A204.1 (cell line): ENCODE measurements at regions not wholly inside any gene's neighbourhood (a gene's known extent, or its start where the extent isn't known, plus 50 kb on each side); places are given as distances from the start of the nearest gene placed in this dataset.

Experiments used
- FAIRE-seq: peaks from 2 replicates; lab custom pipeline; 2012; peaks lifted over from hg19 to GRCh38; lab: Jason Lieb, UNC

DNA sequence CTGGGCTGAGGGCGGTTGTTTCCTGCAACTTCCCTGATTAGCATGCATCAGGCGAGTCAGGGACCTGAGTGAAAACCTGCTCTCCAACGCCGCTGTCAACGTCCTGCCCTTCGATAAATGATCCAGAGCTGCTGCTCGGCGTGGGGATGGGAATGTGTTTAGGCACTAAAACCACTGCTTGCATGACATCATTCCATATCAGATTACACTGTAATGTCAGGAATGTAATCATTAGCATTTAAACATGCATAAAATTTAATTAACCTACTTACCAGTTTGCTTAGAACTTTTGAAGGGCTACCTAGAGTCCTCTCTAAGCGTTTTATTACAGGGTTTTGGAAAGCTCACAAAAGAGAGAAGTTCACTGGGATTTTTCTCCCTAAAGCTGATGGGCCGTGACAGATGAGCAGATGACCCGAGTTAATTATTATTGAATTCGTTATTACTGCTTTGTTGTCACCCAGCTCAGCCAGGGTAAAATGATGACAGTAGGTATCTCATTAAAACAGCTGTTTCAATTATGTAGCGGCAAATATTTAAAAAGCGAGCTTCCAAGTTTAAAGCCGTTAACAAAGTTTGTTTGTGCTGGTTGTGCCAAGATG, 685.6 kb upstream of the SALL3 start:
- no peak for FAIRE-seq

- no peak for FAIRE-seq
Observed at GRCh38 chr18:78295262-78295661, 684.4 kb upstream of the SALL3 start.

DNA sequence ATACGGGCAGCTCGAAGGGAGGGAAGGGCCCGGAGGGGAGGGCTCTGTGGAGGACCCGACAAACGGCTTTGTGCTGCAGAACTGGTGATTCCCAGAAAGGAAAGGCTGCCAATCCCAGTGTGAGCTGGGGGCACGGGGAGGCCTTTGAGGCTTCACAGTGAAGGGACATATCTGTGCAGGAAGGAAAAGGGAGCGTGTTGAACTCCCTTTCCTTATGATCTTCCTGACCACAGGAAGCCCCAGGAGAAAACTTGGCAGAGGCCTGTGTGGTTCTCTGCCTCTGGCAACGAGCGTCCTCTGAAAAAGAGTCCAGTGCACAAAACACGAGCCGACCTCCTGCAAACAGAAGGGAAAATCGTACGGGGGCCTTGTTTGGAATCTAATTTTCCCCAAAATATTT, 683.5 kb upstream of the SALL3 start:
- FAIRE-seq, result no peak

GRCh38 chr18:78297048-78297447, 682.6 kb upstream of the SALL3 start:
- FAIRE-seq, result no peak

DNA sequence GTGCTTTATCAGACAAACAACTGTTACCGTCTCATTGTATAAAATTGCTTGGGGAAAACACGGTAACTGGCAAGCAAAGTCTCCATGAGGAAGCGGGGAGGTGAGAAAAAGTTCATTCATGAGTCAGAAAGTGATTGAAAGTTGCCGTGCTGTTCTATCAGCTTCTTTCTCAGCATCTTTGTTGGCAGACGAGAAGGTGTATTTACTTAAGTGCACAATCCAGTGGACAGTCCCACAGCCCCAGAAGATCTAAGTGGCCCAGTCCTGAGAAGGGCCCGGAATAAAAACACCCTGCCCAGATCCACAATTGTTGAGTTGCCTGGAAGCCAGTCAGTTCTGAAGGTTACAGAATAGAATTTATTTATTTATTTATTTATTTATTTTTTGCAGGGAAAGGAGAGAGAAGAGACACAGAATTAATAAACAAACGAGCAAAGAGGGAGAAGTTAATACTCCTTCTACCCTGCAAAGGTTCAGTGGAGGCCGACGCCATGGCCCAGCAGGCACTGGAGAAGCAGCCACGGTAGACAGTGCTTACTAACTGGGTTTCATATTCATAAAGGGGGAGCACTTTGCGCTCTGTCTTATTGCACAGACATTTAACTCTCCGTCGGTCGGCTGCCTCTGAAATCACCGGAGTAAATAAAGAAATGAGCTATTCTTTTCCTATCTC, 676.0 kb upstream of the SALL3 start:
- FAIRE-seq, result no peak

DNA sequence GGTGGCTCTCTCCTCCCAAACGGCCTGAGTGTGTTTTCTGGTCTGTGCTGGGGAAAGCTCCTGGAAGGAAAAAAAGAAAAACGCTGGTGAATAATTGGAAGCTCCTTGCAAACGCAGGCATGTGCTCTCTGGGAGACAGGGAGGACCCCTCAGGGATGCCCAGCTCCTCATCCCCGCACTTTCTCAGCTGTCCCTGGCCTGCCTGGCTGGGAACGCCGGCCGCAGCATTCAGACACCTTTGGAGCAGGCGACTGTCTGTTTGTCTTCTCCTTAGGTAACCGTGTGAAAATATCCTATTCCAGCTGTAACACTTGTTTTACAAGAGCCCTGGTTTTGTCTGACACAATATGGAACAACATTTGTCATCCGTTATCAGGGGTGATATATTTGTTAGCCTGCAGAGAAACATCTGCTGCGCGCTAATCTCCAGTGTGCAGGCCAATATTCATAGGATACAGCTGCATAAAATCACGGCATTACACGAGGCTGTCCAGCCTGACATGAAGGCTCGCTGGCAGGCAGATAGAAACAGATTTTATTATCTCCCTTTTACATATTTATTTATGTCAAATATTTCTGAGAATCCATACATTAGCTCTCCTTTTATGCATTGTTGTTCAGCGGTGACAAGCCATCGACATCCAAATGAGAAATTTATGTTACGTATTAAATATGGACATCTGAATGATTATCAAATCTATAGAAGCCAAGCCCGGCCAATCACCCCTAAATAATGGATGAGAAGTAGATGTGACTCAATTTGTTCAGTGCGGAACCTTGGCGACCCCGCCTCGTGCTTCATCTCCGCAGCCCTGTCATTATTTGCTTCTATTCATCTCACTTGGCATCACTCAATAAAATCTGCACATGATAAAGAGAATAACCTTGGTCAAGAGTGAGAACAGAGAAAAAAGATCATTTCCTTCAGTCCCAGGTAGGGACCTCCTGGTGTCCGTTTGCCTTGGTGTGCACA, 675.1 kb upstream of the SALL3 start:
- no peak for FAIRE-seq

DNA sequence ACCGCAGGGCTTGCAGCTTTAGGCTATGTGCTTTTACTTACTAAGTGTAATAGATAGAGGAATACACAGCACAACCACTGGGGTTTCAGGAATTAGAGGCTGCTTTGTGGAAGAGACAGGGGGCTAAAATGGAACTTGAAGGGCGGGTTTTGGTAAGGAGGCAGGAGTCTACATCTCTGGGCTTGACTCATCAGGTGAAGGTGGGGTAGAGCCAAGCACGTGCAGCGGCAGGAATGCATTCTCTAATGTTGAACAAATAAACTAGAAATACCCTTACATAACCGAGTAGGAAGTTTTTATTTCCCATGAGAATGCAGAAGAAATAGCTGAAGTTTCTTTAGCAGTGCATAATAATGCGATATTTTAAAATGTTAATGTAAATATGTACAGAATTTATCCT, 673.8 kb upstream of the SALL3 start:
- no peak for FAIRE-seq

DNA sequence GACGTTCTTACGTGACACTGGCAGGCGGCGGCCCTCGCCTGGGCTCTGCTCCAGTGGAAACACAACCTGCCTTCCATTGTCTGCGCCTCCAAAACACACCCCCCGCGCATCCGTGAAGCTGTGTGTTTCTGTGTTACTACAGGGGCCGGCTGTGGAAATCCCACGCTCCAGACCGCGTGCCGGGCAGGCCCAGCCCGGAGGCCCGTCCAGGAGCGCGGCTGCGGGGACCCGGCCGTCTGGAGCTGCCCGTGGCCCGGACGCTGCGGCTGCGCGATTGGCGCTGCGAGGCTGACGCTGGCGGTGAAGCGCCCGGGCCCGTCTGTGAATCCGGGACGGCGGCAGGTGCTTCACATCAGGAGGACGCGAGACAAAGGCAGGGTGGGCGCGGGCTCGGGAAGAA, 670.3 kb upstream of the SALL3 start:
- no peak for FAIRE-seq

GRCh38 chr18:78309924-78310323, 669.7 kb upstream of the SALL3 start:
- no peak for FAIRE-seq

DNA sequence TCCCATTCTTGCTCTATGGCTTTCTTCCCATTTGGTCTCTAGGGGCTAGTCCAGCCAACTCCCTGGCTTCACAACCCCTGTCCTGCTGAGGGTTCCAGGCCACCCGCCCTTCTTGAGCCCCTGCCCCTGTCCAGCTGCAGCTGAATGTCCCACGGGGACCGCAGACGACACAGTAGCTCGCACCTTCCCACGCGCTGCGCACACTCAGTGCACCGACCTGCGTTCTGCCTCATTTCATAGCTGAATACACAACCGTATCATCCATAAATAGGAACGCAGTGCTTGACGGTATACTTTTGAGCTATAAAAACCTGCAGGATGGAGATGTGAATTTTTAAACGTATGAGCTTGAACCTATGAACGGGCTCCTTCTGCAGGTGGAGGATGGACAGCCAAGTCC, 660.4 kb upstream of the SALL3 start:
- no peak for FAIRE-seq

GRCh38 chr18:78319961-78320360, 659.7 kb upstream of the SALL3 start:
- no peak for FAIRE-seq

GRCh38 chr18:78321402-78321801, 658.2 kb upstream of the SALL3 start:
- FAIRE-seq, result no peak

DNA sequence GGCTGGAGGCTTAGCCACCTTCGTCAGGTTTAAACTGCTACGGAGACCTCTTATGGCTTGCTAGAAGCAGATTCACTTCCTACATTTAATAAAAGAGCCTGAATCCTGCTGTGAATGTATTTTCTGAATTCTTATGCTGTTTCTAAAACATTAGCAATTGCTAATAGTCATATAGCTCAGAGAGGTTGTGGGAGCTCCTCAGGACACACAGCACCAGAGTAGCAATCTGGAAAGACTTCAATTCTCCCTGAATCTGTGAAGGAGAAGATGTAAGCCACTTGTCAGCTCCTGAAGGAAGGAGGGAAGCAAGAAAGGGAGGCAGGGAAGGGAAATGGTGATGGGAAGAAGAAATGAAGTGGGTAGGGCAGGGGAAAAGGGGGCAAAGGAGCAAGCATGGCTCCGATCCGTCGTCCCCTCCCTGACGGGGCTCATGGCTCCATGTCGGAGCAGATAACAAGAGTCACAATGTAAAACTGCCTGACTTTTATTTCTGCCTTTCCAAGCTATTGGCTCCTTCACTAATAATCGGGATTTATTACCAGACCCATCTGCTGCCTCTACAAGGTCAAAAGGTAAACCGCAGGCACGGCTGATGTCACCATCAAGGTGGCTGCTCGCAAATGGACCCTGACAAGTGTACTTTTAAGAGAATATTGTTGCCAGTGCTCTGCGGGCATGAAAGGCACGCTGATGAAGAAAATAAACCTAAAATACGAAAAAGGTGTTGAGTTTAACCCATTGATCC, 656.0 kb upstream of the SALL3 start:
- FAIRE-seq, result no peak

DNA sequence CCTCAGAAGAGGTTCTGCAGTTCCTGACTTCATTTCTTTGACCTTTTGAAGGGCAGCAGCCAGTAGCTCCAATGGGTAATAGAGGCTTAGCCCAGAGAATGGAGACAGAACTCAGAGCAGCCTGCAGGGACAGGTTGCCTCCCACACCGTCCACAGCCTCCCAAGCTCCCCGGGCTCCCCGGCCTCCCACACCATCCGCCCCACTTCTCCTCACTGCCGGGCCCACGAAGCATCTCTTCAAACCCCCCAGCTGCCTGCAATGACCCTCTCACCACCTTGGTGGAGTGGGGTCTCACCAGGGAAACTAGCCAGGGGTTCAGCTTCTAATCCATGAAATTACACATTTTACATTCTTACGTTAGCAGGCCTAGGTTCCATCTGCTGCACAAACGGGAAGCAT, 652.0 kb upstream of the SALL3 start:
- no peak for FAIRE-seq

GRCh38 chr18:78330766-78331165, 648.9 kb upstream of the SALL3 start:
- no peak for FAIRE-seq

DNA sequence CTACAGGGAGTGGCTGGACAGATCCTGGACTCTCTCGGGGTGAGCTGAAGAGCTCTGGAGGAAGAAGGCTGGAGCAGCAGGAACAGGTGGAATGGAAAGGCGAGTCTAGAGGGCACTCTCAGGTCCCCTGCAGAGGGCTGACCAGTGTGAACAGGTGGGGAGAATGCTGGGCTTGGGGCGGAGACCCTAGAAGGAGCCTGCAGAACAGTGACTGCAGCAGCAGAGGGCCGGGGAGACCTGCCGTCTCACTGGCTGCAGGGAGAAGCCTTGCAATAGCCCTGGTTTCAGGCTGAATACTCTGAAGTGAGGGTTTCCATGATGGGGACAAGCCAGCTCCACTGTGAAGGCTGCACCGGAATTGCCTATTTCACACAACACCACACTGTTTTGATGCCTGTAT, 626.7 kb upstream of the SALL3 start:
- FAIRE-seq, result no peak

GRCh38 chr18:78362198-78362597, 617.4 kb upstream of the SALL3 start:
- no peak for FAIRE-seq

DNA sequence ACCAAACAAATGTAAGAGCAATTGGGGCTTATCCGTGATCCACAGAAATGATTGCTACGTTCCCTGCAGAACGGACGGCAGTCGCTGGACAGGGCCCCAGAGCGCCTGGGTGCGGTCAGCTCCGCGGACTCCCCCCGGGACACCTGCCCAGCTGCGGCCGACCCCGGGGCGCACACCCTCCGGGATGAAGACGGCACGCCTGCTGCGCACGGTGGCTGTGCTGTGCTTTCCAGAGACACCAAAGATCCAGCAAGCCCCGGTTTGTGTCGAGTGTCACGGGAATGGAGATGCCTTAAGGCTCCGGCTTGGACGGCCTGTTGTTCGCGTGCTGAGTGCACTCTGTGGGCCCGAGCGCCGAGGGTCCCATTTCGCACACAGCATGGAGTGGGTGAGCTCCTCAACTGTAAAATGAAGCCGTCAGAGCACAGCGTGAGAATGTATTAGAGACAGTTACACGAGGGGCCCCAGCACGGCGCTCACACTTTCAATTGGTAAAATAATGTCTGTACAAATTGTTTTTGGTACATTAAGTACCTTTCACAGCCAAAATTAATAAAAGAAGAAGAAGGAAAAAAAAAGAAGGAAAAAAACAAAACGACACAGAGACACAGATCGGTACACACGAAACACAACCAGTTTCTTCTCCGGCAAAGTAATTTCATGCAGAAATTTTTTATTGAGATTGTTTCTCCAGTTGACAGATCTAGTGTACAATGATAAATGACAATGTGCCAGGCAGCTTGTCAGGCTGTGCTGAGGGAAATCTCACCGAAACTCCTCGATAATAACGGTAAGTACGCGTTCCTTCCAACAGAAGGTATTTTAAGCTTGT, 615.8 kb upstream of the SALL3 start:
- FAIRE-seq, result no peak

- no peak for FAIRE-seq
Observed at GRCh38 chr18:78364388-78364960, 615.1 kb upstream of the SALL3 start.

- no peak for FAIRE-seq
Observed at GRCh38 chr18:78367996-78368395, 611.6 kb upstream of the SALL3 start.

GRCh38 chr18:78368726-78369125, 610.9 kb upstream of the SALL3 start:
- no peak for FAIRE-seq
